ENCODE measurements at regions not wholly inside any gene's neighbourhood (a gene's known extent, or its start where the extent isn't known, plus 50 kb on each side); places are given as distances from the start of the nearest gene placed in this dataset.

- Histone ChIP-seq H4K5ac (ENCODE audit: low read depth, low read length) (no peak overlapping the region), H3K4me3 (ENCODE audit: insufficient read depth, low read depth, low read length) (no peak overlapping the region), H2AK5ac (ENCODE audit: low read depth, low read length) (no peak overlapping the region), H4K20me1 (ENCODE audit: insufficient read depth, low read length) (no peaks in the 10 kb centered on the region), H3K36me3 (ENCODE audit: control insufficient read depth, insufficient read depth, low read length) (no peaks in the 10 kb centered on the region), H3K23ac (ENCODE audit: low read depth, low read length) (no peak overlapping the region), H3K79me1 (ENCODE audit: low read depth in 1 of 2, low read length in 2 of 2) (no peaks in the 10 kb centered on the region), H3K4ac (ENCODE audit: low read depth, low read length) (no peak overlapping the region), H3K18ac (ENCODE audit: low read depth, low read length) (no peak overlapping the region), H3K14ac (replicated peaks; ENCODE audit: low read depth, low read length) (no peak overlapping the region), H2AFZ (replicated peaks; ENCODE audit: low read length, poor library complexity) (no peak overlapping the region), H2BK120ac (ENCODE audit: low read depth, low read length) (no peak overlapping the region), H4K91ac (ENCODE audit: insufficient read depth, low read depth, low read length) (no peak overlapping the region), H4K8ac (ENCODE audit: low read depth in 2 of 2, low read length in 2 of 2) (no peak overlapping the region), H2AK9ac (replicated peaks; ENCODE audit: low read depth, low read length, poor library complexity) (no peak overlapping the region), H3K9ac (ENCODE audit: low read depth, low read length) (no peak overlapping the region), H3K9me1 (ENCODE audit: insufficient read depth, low read length) (no peaks in the 10 kb centered on the region), H2BK15ac (ENCODE audit: low read depth, low read length) (no peak overlapping the region), H3K56ac (ENCODE audit: extremely low read depth, insufficient read depth, low read length) (no peak overlapping the region), H3K4me1 (ENCODE audit: control insufficient read depth, insufficient read depth, low read length) (no peaks in the 10 kb centered on the region), H2BK20ac (ENCODE audit: low read depth, low read length) (no peak overlapping the region), H3K27me3 (ENCODE audit: control insufficient read depth, insufficient read depth, low read length) (no peaks in the 10 kb centered on the region), H3K27ac (ENCODE audit: insufficient read depth, low read length) (no peak overlapping the region), H3K9me3 (ENCODE audit: control insufficient read depth, insufficient read depth, low read length) (no peaks in the 10 kb centered on the region), H3K4me2 (ENCODE audit: low read depth, low read length) (no peak overlapping the region), H2BK5ac (ENCODE audit: low read depth, low read length, poor library complexity, severe bottlenecking) (no peak overlapping the region)
- CTCF ChIA-PET: interaction anchor here (0.8 kb wide), 1 partner anchor 12 kb away, joined by 3 read pairs; no protein-coding TSS in a partner anchor
- DNase-seq (no peak), ATAC-seq (ENCODE audit: low read depth) (no peak)
- POLR2A ChIA-PET (ENCODE audit: unreplicated experiment): no interaction called here
- intact Hi-C loops (cut with micrococcal nuclease): no loop called here
- TF ChIP-seq USF2 (IDR thresholded peaks at IDR 0.05; ENCODE audit: low read depth, low read length) (no peak), CEBPB (IDR thresholded peaks at IDR 0.05; ENCODE audit: low read depth, low read length) (no peak), MAZ (IDR thresholded peaks at IDR 0.05; ENCODE audit: borderline replicate concordance, low read depth, low read length) (no peak), RFX5 (IDR thresholded peaks at IDR 0.05; ENCODE audit: low read depth, low read length) (no peak), RAD21 (IDR thresholded peaks at IDR 0.05; ENCODE audit: low read length) (no peak), FOS (IDR thresholded peaks at IDR 0.05; ENCODE audit: low read depth, low read length) (no peak), ELK1 (IDR thresholded peaks at IDR 0.05; ENCODE audit: borderline replicate concordance, low read depth, low read length) (no peak), MAFK (IDR thresholded peaks at IDR 0.05; ENCODE audit: low read depth, low read length) (no peak), CHD1 (IDR thresholded peaks at IDR 0.05; ENCODE audit: low read depth, low read length) (no peak), BHLHE40 (IDR thresholded peaks at IDR 0.05; ENCODE audit: low read depth, low read length) (no peak), SMC3 (IDR thresholded peaks at IDR 0.05; ENCODE audit: low read depth, low read length) (no peak), NFE2L2 (IDR thresholded peaks at IDR 0.05; ENCODE audit: low read depth, low read length) (no peak), MXI1 (IDR thresholded peaks at IDR 0.05; ENCODE audit: borderline replicate concordance, low read depth, low read length) (no peak), POLR2A (IDR thresholded peaks at IDR 0.05; ENCODE audit: low read depth, low read length) (no peak), RCOR1 (IDR thresholded peaks at IDR 0.05; ENCODE audit: insufficient replicate concordance, low read length) (no peak)
- TF ChIP-seq, protein P1, sequence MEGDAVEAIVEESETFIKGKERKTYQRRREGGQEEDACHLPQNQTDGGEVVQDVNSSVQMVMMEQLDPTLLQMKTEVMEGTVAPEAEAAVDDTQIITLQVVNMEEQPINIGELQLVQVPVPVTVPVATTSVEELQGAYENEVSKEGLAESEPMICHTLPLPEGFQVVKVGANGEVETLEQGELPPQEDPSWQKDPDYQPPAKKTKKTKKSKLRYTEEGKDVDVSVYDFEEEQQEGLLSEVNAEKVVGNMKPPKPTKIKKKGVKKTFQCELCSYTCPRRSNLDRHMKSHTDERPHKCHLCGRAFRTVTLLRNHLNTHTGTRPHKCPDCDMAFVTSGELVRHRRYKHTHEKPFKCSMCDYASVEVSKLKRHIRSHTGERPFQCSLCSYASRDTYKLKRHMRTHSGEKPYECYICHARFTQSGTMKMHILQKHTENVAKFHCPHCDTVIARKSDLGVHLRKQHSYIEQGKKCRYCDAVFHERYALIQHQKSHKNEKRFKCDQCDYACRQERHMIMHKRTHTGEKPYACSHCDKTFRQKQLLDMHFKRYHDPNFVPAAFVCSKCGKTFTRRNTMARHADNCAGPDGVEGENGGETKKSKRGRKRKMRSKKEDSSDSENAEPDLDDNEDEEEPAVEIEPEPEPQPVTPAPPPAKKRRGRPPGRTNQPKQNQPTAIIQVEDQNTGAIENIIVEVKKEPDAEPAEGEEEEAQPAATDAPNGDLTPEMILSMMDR (conservative IDR thresholded peaks at IDR 0.05; ENCODE audit: low read depth, low read length): no peak
- in situ Hi-C loops (cut with MboI; ENCODE audit: low sequenced_read_pairs): no loop called here
- BruUV-seq (replicated peaks): no TSS peak
- dilution Hi-C loops (cut with HindIII; ENCODE audit: low sequenced_read_pairs, unreplicated experiment): no loop called here
These were observed 162.1 kb upstream of the NANOGP8 start for GRCh38 chr15:35247150-35247549.
